ENCODE measurements at regions not wholly inside any gene's neighbourhood (a gene's known extent, or its start where the extent isn't known, plus 50 kb on each side); places are given as distances from the start of the nearest gene placed in this dataset.

- no peaks in the 10 kb centered on the region for H3K9me3 Mint-ChIP-seq
- peaks cover 1 to 3% (median 2%) of the 10 kb centered on the region in 3 donors for H3K27me3 Mint-ChIP-seq (ENCODE audit: low read depth in 3 of 3)
- H3K27ac Mint-ChIP-seq: no peak overlapping the region
- DNase-seq: no peak
- peaks cover 22 to 26% of the 10 kb centered on the region in 2 donors for H3K4me1 Mint-ChIP-seq
- H3K36me3 Mint-ChIP-seq: no peaks in the 10 kb centered on the region
- H3K4me3 Mint-ChIP-seq: no peak overlapping the region
Observed at GRCh38 chr16:87230571-87230970, 86.6 kb downstream of the C16orf95 start.

- Mint-ChIP-seq H3K27me3 (ENCODE audit: low read depth in 3 of 3) (peaks cover 2 to 3% (median 2%) of the 10 kb centered on the region in 3 donors), H3K9me3 (no peaks in the 10 kb centered on the region), H3K4me3 (no peak overlapping the region), H3K36me3 (no peaks in the 10 kb centered on the region), H3K27ac (no peak overlapping the region), H3K4me1 (peaks cover 29 to 33% of the 10 kb centered on the region in 2 donors)
- DNase-seq: no peak
Observed at GRCh38 chr16:87231295-87231694, 85.9 kb downstream of the C16orf95 start.

GRCh38 chr16:87231911-87232310 is 85.3 kb downstream of the C16orf95 start:
- Mint-ChIP-seq H3K4me1 (peaks cover 36 to 39% of the 10 kb centered on the region in 2 donors), H3K27me3 (ENCODE audit: low read depth in 3 of 3) (peaks cover 0 to 4% (median 2%) of the 10 kb centered on the region in 3 donors), H3K27ac (no peak overlapping the region), H3K4me3 (no peak overlapping the region), H3K36me3 (no peaks in the 10 kb centered on the region), H3K9me3 (no peaks in the 10 kb centered on the region)
- DNase-seq: no peak

GRCh38 chr16:87233928-87234327 is 83.3 kb downstream of the C16orf95 start:
- Mint-ChIP-seq H3K4me3 (peak overlapping the region in 1 of 5 donors; percentile 38), H3K9me3 (no peaks in the 10 kb centered on the region), H3K27ac (peak overlapping the region in 2 of 6 donors; percentile 21 to 62), H3K4me1 (peaks cover 54 to 59% of the 10 kb centered on the region in 2 donors), H3K27me3 (ENCODE audit: low read depth in 3 of 3) (peaks cover 0 to 5% (median 3%) of the 10 kb centered on the region in 3 donors), H3K36me3 (no peaks in the 10 kb centered on the region)
- no peak for DNase-seq

- Mint-ChIP-seq H3K4me1 (peaks cover 54 to 61% of the 10 kb centered on the region in 2 donors), H3K36me3 (no peaks in the 10 kb centered on the region), H3K4me3 (no peak overlapping the region), H3K9me3 (no peaks in the 10 kb centered on the region), H3K27ac (no peak overlapping the region), H3K27me3 (ENCODE audit: low read depth in 3 of 3) (peaks cover 3 to 5% (median 4%) of the 10 kb centered on the region in 3 donors)
- DNase-seq: no peak
Observed at GRCh38 chr16:87234601-87235000, 82.6 kb downstream of the C16orf95 start.

GRCh38 chr16:87235810-87236515 is 81.2 kb downstream of the C16orf95 start:
- H3K27ac Mint-ChIP-seq: peak overlapping the region in 5 of 6 donors; percentile 41 to 68 (median 62)
- H3K4me1 Mint-ChIP-seq: peaks cover 54 to 61% of the 10 kb centered on the region in 2 donors
- peaks cover 3 to 9% (median 7%) of the 10 kb centered on the region in 3 donors for H3K27me3 Mint-ChIP-seq (ENCODE audit: low read depth in 3 of 3)
- peak; percentile 27 to 32 (median 28) for DNase-seq
- peak overlapping the region; percentile 74 to 86 (median 85) for H3K4me3 Mint-ChIP-seq
- H3K9me3 Mint-ChIP-seq: no peaks in the 10 kb centered on the region
- peaks cover 0 to 5% (median 0%) of the 10 kb centered on the region in 3 donors for H3K36me3 Mint-ChIP-seq

GRCh38 chr16:87236516-87237115 is 80.6 kb downstream of the C16orf95 start:
- Mint-ChIP-seq H3K27ac (peak overlapping the region in 5 of 6 donors; percentile 41 to 68 (median 62)), H3K4me3 (peak overlapping the region; percentile 74 to 86 (median 85)), H3K4me1 (peaks cover 54 to 61% of the 10 kb centered on the region in 2 donors), H3K9me3 (no peaks in the 10 kb centered on the region), H3K36me3 (peaks cover 0 to 5% (median 0%) of the 10 kb centered on the region in 3 donors), H3K27me3 (ENCODE audit: low read depth in 3 of 3) (peaks cover 3 to 12% (median 7%) of the 10 kb centered on the region in 3 donors)
- DNase-seq: peak in 2 of 3 donors; percentile 5 to 14

- H3K4me1 Mint-ChIP-seq: peaks cover 53 to 57% of the 10 kb centered on the region in 2 donors
- no peak for DNase-seq
- H3K27me3 Mint-ChIP-seq (ENCODE audit: low read depth in 3 of 3): peaks cover 3 to 12% (median 7%) of the 10 kb centered on the region in 3 donors
- H3K36me3 Mint-ChIP-seq: peaks cover 0 to 5% (median 0%) of the 10 kb centered on the region in 3 donors
- no peaks in the 10 kb centered on the region for H3K9me3 Mint-ChIP-seq
- peak overlapping the region in 2 of 6 donors; percentile 10 to 12 for H3K27ac Mint-ChIP-seq
- no peak overlapping the region for H3K4me3 Mint-ChIP-seq
Observed at GRCh38 chr16:87238361-87238715, 78.9 kb downstream of the C16orf95 start.

GRCh38 chr16:87239545-87239944 is 77.6 kb downstream of the C16orf95 start:
- Mint-ChIP-seq H3K4me3 (no peak overlapping the region), H3K27ac (no peak overlapping the region), H3K36me3 (peaks cover 0 to 5% (median 0%) of the 10 kb centered on the region in 3 donors), H3K4me1 (peaks cover 41 to 45% of the 10 kb centered on the region in 2 donors), H3K27me3 (ENCODE audit: low read depth in 3 of 3) (peaks cover 2 to 12% (median 10%) of the 10 kb centered on the region in 3 donors), H3K9me3 (no peaks in the 10 kb centered on the region)
- DNase-seq: no peak

GRCh38 chr16:87240211-87241136 is 76.7 kb downstream of the C16orf95 start:
- H3K4me1 Mint-ChIP-seq: peaks cover 33 to 36% of the 10 kb centered on the region in 2 donors
- no peak for DNase-seq
- no peaks in the 10 kb centered on the region for H3K9me3 Mint-ChIP-seq
- peaks cover 2 to 12% (median 10%) of the 10 kb centered on the region in 3 donors for H3K27me3 Mint-ChIP-seq (ENCODE audit: low read depth in 3 of 3)
- H3K4me3 Mint-ChIP-seq: no peak overlapping the region
- no peak overlapping the region for H3K27ac Mint-ChIP-seq
- peaks cover 0 to 5% (median 0%) of the 10 kb centered on the region in 3 donors for H3K36me3 Mint-ChIP-seq

- Mint-ChIP-seq H3K36me3 (peaks cover 0 to 5% (median 0%) of the 10 kb centered on the region in 3 donors), H3K4me1 (peaks cover 25 to 28% of the 10 kb centered on the region in 2 donors), H3K9me3 (no peaks in the 10 kb centered on the region), H3K4me3 (no peak overlapping the region), H3K27ac (no peak overlapping the region), H3K27me3 (ENCODE audit: low read depth in 3 of 3) (peaks cover 2 to 12% (median 9%) of the 10 kb centered on the region in 3 donors)
- no peak for DNase-seq
Observed at GRCh38 chr16:87241137-87241771, 75.9 kb downstream of the C16orf95 start.

- Mint-ChIP-seq H3K27ac (no peak overlapping the region), H3K36me3 (peaks cover 0 to 5% (median 0%) of the 10 kb centered on the region in 3 donors), H3K27me3 (ENCODE audit: low read depth in 3 of 3) (peaks cover under 1 to 15% (median 5%) of the 10 kb centered on the region in 3 donors), H3K4me1 (peaks cover 5 to 6% of the 10 kb centered on the region in 2 donors), H3K4me3 (no peak overlapping the region), H3K9me3 (no peaks in the 10 kb centered on the region)
- no peak for DNase-seq
Observed at GRCh38 chr16:87243478-87243877, 73.7 kb downstream of the C16orf95 start.

- H3K36me3 Mint-ChIP-seq: peaks cover 0 to 5% (median 0%) of the 10 kb centered on the region in 3 donors
- no peak overlapping the region for H3K27ac Mint-ChIP-seq
- no peak overlapping the region for H3K4me3 Mint-ChIP-seq
- H3K9me3 Mint-ChIP-seq: no peaks in the 10 kb centered on the region
- no peaks in the 10 kb centered on the region for H3K4me1 Mint-ChIP-seq
- H3K27me3 Mint-ChIP-seq (ENCODE audit: low read depth in 3 of 3): peaks cover 0 to 11% (median 6%) of the 10 kb centered on the region in 3 donors
- no peak for DNase-seq
Observed at GRCh38 chr16:87244636-87245197, 72.5 kb downstream of the C16orf95 start.

All from immature natural killer cell (primary cell).